GM18505 (cell line): ENCODE measurements at regions not wholly inside any gene's neighbourhood (a gene's known extent, or its start where the extent isn't known, plus 50 kb on each side); places are given as distances from the start of the nearest gene placed in this dataset.

Source experiments
- ATAC-seq: cut with Tn5 transposase; IDR thresholded peaks from one replicate; pipeline ENCODE4 v1.9.1; 2021; ENCODE audit not compliant: unreplicated experiment
- POLR2A ChIP-seq: IDR thresholded peaks from 4 replicates; pipeline ENCODE4 v1.6.1; 2011; ENCODE audit warnings: borderline replicate concordance; ENCODE audit not compliant: insufficient read depth, insufficient read length; ENCODE audit errors: extremely low read depth

- TF ChIP-seq POLR2A, result no peak
- no peak for ATAC-seq
Observed at GRCh38 chr2:143974262-143974661, 545.7 kb downstream of the ZEB2 start.

- no peak for ATAC-seq
- TF ChIP-seq POLR2A, result no peak
Observed at GRCh38 chr2:143968860-143969259, 551.1 kb downstream of the ZEB2 start.

DNA sequence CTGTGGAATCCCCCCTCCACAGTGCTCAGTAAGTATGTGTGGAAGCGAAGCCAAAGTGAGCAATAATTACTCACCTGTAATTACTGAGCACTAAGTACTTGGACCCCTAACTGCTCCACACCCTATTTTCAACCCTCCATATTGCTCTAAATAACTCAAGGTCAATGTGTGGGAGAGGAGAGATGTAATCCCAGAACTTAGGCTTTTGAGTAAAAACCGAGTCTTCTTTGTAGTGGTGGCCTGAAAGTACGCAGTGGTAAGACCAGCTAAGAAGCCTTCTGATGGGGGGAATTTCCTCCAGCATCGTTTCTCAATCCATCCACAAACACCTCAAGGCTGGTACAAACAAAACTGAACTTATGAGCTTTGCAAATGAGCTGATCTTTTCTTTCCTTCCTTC, 551.6 kb downstream of the ZEB2 start:
- no peak for TF ChIP-seq POLR2A
- no peak for ATAC-seq

GRCh38 chr2:143965493-143966164, 554.3 kb downstream of the ZEB2 start:
- no peak for TF ChIP-seq POLR2A
- ATAC-seq, result no peak

- TF ChIP-seq POLR2A, result no peak
- no peak for ATAC-seq
Observed at GRCh38 chr2:143964891-143965290, 555.0 kb downstream of the ZEB2 start.

DNA sequence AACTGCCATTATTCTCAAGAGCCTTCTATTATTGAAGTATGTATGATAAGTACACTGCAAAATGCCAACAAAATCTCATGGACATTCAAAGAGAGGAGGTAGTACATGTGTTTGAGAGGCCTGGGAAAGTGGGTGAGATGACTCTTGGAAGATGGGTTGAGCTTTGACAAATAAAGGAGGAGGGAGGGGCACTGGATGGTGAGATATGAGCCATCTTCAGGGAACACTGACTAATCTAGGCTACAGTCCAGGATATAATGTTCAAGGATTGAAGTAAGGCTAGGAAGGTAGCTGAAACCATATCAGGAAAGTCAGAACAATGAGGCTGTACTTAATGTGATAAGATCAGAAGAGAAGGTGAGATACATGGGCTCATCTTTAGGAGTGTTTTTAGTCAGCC, 559.7 kb downstream of the ZEB2 start:
- no peak for TF ChIP-seq POLR2A
- no peak for ATAC-seq

- TF ChIP-seq POLR2A, result no peak
- no peak for ATAC-seq
Observed at GRCh38 chr2:143957321-143957720, 562.6 kb downstream of the ZEB2 start.

DNA sequence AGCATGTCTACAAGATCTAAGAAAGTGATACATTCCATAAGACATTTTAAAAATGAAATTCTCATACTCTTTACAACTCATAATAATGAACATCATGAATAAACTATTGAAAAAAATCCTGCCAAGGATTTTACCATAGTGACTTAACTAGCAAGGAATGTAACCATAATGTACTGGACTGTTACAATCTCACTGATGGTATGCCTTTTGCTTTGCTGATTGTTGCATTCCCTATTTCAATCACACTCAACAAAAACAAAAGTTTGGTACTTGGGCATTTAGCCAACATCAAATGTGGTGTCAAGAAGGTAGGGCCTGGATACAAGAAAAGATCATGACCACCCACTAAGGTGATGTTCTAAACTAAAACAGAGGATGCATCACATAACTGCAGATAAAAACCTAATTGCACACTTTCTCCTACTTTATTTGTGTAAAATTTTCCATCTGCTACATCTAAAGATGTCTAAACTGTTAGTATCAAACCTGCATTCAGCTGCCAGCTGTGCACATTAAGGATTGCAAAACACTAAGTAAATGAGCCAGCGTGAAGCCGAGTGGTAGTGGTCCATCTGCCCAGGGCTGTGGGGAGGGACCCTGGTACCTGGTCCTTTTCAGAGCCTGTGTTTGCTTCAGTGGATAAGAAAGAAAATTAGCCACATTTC, 564.4 kb downstream of the ZEB2 start:
- TF ChIP-seq POLR2A, result no peak
- no peak for ATAC-seq

DNA sequence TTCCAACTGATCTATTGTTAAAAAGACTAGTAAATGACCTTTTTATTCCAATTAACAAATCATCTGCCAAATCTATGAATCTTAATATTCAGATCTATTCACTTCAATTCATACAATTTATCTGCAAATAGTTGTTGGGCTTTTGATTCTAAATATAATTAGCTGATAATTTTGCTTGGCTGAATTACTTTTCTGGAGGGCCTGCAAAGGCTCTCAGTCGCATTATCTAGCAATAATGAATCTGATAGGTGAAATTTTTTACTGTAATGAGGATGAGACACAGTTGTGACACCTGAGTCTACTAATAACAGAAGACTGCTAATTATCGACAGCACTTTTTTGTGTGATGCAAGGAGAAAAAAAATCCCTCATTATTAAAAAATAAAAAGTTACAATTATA, 565.1 kb downstream of the ZEB2 start:
- no peak for TF ChIP-seq POLR2A
- ATAC-seq, result no peak

- no peak for TF ChIP-seq POLR2A
- ATAC-seq, result no peak
Observed at GRCh38 chr2:143954186-143954585, 565.7 kb downstream of the ZEB2 start.

DNA sequence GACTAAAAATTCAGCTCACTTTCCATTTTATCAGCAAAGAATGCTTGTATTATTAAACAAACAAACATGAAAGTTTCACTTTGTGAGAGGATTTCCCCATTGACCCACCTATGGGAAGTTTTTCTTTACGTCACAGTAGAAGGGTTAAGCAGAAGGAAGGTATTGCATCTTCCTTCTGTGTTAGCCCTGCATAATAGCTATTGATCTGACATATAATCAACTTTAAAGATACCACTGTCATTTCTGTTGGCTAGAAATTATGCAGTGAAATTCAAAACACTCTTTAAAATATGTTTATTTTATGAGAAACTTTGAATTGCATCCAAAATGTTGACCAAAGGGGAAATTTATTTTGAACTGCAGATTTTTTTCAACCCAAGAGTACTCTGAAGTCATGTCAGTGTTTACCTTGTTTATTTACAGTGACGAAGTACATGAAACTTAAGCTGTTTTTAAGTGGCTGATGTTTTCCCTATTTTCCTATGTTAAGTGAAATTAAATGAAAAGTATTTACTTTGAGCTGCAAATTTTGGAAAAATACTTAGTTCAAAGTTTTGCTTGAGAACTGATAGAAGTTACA, 566.4 kb downstream of the ZEB2 start:
- ATAC-seq, result no peak
- no peak for TF ChIP-seq POLR2A

GRCh38 chr2:143952536-143952935, 567.4 kb downstream of the ZEB2 start:
- no peak for ATAC-seq
- TF ChIP-seq POLR2A, result no peak

DNA sequence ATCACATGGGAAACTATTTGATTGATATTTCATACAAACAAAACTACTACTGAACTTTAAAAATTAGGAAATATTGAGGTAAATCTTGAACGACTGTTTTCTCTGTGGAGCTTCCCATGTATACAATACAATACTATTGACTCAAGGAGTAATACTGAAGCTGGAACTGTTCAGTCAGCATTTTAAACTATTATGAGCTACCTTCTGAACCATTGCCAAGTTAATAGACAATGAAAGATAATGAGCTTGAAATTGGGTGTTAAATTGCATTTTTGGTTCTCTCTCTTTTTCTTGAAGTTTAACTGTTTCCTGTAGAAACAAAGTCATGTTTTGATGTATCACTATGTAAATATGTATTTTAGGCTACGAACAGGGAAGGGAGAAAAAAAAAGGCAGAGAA, 569.2 kb downstream of the ZEB2 start:
- ATAC-seq, result no peak
- TF ChIP-seq POLR2A, result no peak
